ENCODE measurements at regions not wholly inside any gene's neighbourhood (a gene's known extent, or its start where the extent isn't known, plus 50 kb on each side); places are given as distances from the start of the nearest gene placed in this dataset.

- Histone ChIP-seq H3K4me1 (no peaks in the 10 kb centered on the region), H3K9me3 (peaks cover 7% of the 10 kb centered on the region; the same call in 2 of the 3 replicates), H3K27ac (no peak overlapping the region), H3K4me3 (no peak overlapping the region), H3K4me2 (no peak overlapping the region)
- FAIRE-seq, result no peak
- CTCF ChIA-PET, result no interaction called here
- DNase-seq (ENCODE audit: low read depth in 1 of 2, low spot score in 1 of 2), result no peak
- POLR2A ChIA-PET, result no interaction called here
- WGBS (ENCODE audit: missing lambda C conversion rate), result 48% methylated on average over 4 of the region's 4 CpGs
- TF ChIP-seq HOXA7 (CRISPR knock-in tag; IDR thresholded peaks at IDR 0.05) (no peak), BCL3 (IDR thresholded peaks at IDR 0.05) (no peak)
- ATAC-seq, result no peak
Observed at GRCh38 chr5:61991430-61991829, 314.6 kb upstream of the KIF2A start.

- ChIA-PET CTCF (no interaction called here), POLR2A (no interaction called here)
- Histone ChIP-seq H3K4me3 (no peak overlapping the region), H3K27ac (no peak overlapping the region), H3K9me3 (peaks cover 3% of the 10 kb centered on the region; the same call in 2 of the 3 replicates), H3K4me1 (no peaks in the 10 kb centered on the region), H3K4me2 (no peak overlapping the region)
- TF ChIP-seq EP300 (IDR thresholded peaks at IDR 0.05) (no peak), FOXS1 (CRISPR knock-in tag; IDR thresholded peaks at IDR 0.05) (no peak), KDM5A (IDR thresholded peaks at IDR 0.05) (no peak), FOSB (CRISPR knock-in tag; IDR thresholded peaks at IDR 0.05) (no peak), ATOH8 (CRISPR knock-in tag; IDR thresholded peaks at IDR 0.05; ENCODE audit: low read depth) (no peak), TP53 (CRISPR knock-in tag; IDR thresholded peaks at IDR 0.05) (no peak), NPAS2 (CRISPR knock-in tag; IDR thresholded peaks at IDR 0.05; ENCODE audit: borderline replicate concordance) (no peak), ELK1 (IDR thresholded peaks at IDR 0.05; ENCODE audit: low read depth, low read length) (no peak), RAD21 (conservative IDR thresholded peaks at IDR 0.05 in 1 of 2, IDR thresholded peaks at IDR 0.05 in 1 of 2) (no peak), CHD4 (IDR thresholded peaks at IDR 0.05; ENCODE audit: borderline replicate concordance) (no peak), FOSL2 (IDR thresholded peaks at IDR 0.05) (no peak), FOSL2 (CRISPR knock-in tag; IDR thresholded peaks at IDR 0.05) (no peak), CBX2 (IDR thresholded peaks at IDR 0.05; ENCODE audit: borderline replicate concordance, low read depth) (no peak), SMC3 (IDR thresholded peaks at IDR 0.05) (no peak), MAFK (IDR thresholded peaks at IDR 0.05; ENCODE audit: partially characterized antibody) (no peak), ZC3H11A (IDR thresholded peaks at IDR 0.05) (no peak), CHD2 (IDR thresholded peaks at IDR 0.05; ENCODE audit: low read length, partially characterized antibody) (no peak), NR3C1 (IDR thresholded peaks at IDR 0.05) (no peak), RNF2 (IDR thresholded peaks at IDR 0.05; ENCODE audit: borderline replicate concordance, low read depth) (no peak), MYC (IDR thresholded peaks at IDR 0.05; ENCODE audit: borderline replicate concordance, low read length) (no peak), ZNF302 (CRISPR knock-in tag; IDR thresholded peaks at IDR 0.05) (no peak)
- DNase-seq (ENCODE audit: low read depth in 1 of 2, low spot score in 1 of 2) (no peak), ATAC-seq (no peak), FAIRE-seq (no peak)
- WGBS (ENCODE audit: missing lambda C conversion rate), result under 1% methylated on average over 2 of the region's 2 CpGs
Observed at GRCh38 chr5:61991866-61992265, 314.1 kb upstream of the KIF2A start.
